Progenitor cell of endocrine pancreas (in vitro differentiated cells): ENCODE measurements at regions not wholly inside any gene's neighbourhood (a gene's known extent, or its start where the extent isn't known, plus 50 kb on each side); places are given as distances from the start of the nearest gene placed in this dataset.

Experiments used
- DNase-seq: peaks from one replicate; pipeline ENCODE4 v3.0.0; 2021; ENCODE audit warnings: low spot score; ENCODE audit not compliant: unreplicated experiment
- H3K27ac Mint-ChIP-seq: 2 replicates; pipeline ENCODE4 v1.8.0; 2021; ENCODE audit warnings: mild to moderate bottlenecking, moderate library complexity, mixed read lengths
- H3K27me3 Mint-ChIP-seq: 2 replicates; pipeline ENCODE4 v1.8.0; 2021; ENCODE audit warnings: mixed read lengths
- H3K36me3 Mint-ChIP-seq: 2 replicates; pipeline ENCODE4 v1.8.0; 2022; ENCODE audit warnings: mixed read lengths; ENCODE audit not compliant: insufficient read depth
- H3K4me1 Mint-ChIP-seq: 2 replicates; pipeline ENCODE4 v1.8.0; 2021; ENCODE audit warnings: low read depth, mixed read lengths
- H3K4me3 Mint-ChIP-seq: 2 replicates; pipeline ENCODE4 v1.8.0; 2021; ENCODE audit warnings: low read depth, mild to moderate bottlenecking, moderate library complexity, mixed read lengths
- H3K9me3 Mint-ChIP-seq: 2 replicates; pipeline ENCODE4 v1.8.0; 2021; ENCODE audit warnings: low read depth, mixed read lengths
- CTCF ChIP-seq: fragments of 200-600 bp; sonication (generic); IDR thresholded peaks from one replicate; pipeline ENCODE4 v1.5.0; 2021; ENCODE audit warnings: antibody characterized with exemption, mild to moderate bottlenecking; ENCODE audit not compliant: unreplicated experiment

- H3K9me3 Mint-ChIP-seq, result no peaks in the 10 kb centered on the region
- DNase-seq, result no peak
- peaks cover 4% of the 10 kb centered on the region for H3K27me3 Mint-ChIP-seq
- peak overlapping the region; percentile 17 for H3K27ac Mint-ChIP-seq
- no peaks in the 10 kb centered on the region for H3K4me1 Mint-ChIP-seq
- H3K36me3 Mint-ChIP-seq, result no peaks in the 10 kb centered on the region
- no peak for TF ChIP-seq CTCF
- H3K4me3 Mint-ChIP-seq, result no peak overlapping the region
Observed at GRCh38 chr4:165548702-165549101, 169.9 kb downstream of the CPE start.

- H3K4me1 Mint-ChIP-seq, result no peaks in the 10 kb centered on the region
- no peak for DNase-seq
- no peak overlapping the region for H3K27ac Mint-ChIP-seq
- TF ChIP-seq CTCF, result no peak
- H3K27me3 Mint-ChIP-seq, result peaks cover 3% of the 10 kb centered on the region
- H3K4me3 Mint-ChIP-seq, result no peak overlapping the region
- no peaks in the 10 kb centered on the region for H3K9me3 Mint-ChIP-seq
- no peaks in the 10 kb centered on the region for H3K36me3 Mint-ChIP-seq
Observed at GRCh38 chr4:165553221-165553810, 174.5 kb downstream of the CPE start.

- no peak for TF ChIP-seq CTCF
- Mint-ChIP-seq H3K4me1 (no peaks in the 10 kb centered on the region), H3K27me3 (no peaks in the 10 kb centered on the region), H3K4me3 (no peak overlapping the region), H3K36me3 (no peaks in the 10 kb centered on the region), H3K9me3 (peaks cover under 1% of the 10 kb centered on the region), H3K27ac (no peak overlapping the region)
- DNase-seq, result no peak
Observed at GRCh38 chr4:165555302-165555701, 176.5 kb downstream of the CPE start.

GRCh38 chr4:165556383-165556782, 177.6 kb downstream of the CPE start:
- no peak for DNase-seq
- no peak for TF ChIP-seq CTCF
- H3K4me3 Mint-ChIP-seq, result no peak overlapping the region
- H3K27ac Mint-ChIP-seq, result no peak overlapping the region
- peaks cover 6% of the 10 kb centered on the region for H3K9me3 Mint-ChIP-seq
- no peaks in the 10 kb centered on the region for H3K27me3 Mint-ChIP-seq
- no peaks in the 10 kb centered on the region for H3K4me1 Mint-ChIP-seq
- H3K36me3 Mint-ChIP-seq, result no peaks in the 10 kb centered on the region

GRCh38 chr4:165560941-165561340, 182.1 kb downstream of the CPE start:
- TF ChIP-seq CTCF, result no peak
- peaks cover 14% of the 10 kb centered on the region for H3K9me3 Mint-ChIP-seq
- no peak for DNase-seq
- H3K27me3 Mint-ChIP-seq, result no peaks in the 10 kb centered on the region
- H3K4me1 Mint-ChIP-seq, result no peaks in the 10 kb centered on the region
- H3K4me3 Mint-ChIP-seq, result no peak overlapping the region
- H3K36me3 Mint-ChIP-seq, result no peaks in the 10 kb centered on the region
- no peak overlapping the region for H3K27ac Mint-ChIP-seq
